H54 (cell line): ENCODE measurements at regions not wholly inside any gene's neighbourhood (a gene's known extent, or its start where the extent isn't known, plus 50 kb on each side); places are given as distances from the start of the nearest gene placed in this dataset.

Experiments used
- DNase-seq: peaks from one replicate; pipeline ENCODE4 v3.0.0; 2011; ENCODE audit warnings: low spot score, mixed read lengths; ENCODE audit not compliant: insufficient read length
- FAIRE-seq: peaks from 3 replicates; lab custom pipeline; 2011; peaks lifted over from hg19 to GRCh38; lab: Jason Lieb, UNC
- POLR2A ChIP-seq: IDR thresholded peaks from 2 replicates; pipeline ENCODE4 v1.6.1; 2011; ENCODE audit warnings: low read depth, mild to moderate bottlenecking, low read length

DNA sequence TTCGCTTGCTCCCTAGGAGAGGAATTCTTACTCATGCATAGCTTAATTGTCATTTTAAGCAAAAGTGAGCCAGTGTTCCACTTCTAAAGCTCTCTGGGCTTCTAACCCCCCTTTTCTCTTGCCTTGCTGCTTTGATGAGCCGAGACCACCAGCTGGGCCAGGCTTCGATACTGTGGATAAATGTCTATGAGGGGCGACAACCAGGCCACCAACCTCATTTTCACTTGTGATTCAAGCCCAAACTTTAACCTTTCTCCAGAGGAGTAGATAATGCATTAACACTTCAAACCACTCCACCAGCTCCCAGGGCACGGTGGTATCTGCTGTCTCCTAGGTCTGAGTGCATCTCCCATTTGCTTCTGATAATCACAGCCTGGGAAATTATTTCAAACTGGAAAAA lies 205.6 kb downstream of the PSAT1 start:
- no peak for DNase-seq
- no peak for FAIRE-seq

DNA sequence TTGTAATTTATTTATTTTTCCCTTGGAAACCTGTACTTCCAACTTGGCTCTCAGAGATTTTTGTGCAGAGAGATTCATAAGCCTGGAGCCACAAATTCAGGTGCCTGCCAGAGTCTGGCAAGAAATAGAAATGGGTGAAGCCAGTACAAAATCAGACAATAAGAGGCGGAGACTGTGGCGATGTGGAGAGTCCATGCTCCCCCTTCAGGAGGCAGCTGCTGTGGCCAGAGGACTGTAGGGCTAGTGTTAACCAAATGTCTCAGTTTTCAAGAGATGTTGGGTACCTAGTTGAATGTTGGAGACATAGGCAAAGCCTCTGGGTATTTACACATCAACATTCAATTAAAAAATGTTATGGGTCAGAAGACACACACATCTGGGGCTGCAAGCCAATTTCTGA lies 208.6 kb downstream of the PSAT1 start:
- TF ChIP-seq POLR2A, result no peak
- DNase-seq (no peak), FAIRE-seq (no peak)

More for the DNA sequence above, 205.6 kb downstream of the PSAT1 start:
- no peak for TF ChIP-seq POLR2A

DNA sequence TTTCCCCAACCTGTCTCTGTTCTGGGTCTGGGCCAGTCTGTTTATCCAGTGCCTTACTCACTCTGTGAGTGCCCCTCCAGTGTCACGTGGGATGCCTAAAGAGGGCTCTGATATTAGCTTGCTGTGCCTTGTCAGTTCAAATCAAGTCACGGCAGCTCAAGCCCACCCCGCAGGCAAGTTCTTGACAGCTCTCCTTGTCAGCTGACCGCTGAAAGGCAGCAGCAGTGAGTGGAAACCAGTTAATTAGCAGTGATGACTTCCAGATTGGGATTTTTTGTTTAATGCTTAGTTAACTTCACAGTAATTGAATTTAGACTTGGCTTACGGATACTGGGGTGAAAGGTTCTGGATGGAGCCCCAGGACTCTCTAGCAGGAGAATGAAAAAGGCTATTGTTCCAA lies 210.1 kb downstream of the PSAT1 start:
- no peak for TF ChIP-seq POLR2A
- FAIRE-seq, result no peak

DNA sequence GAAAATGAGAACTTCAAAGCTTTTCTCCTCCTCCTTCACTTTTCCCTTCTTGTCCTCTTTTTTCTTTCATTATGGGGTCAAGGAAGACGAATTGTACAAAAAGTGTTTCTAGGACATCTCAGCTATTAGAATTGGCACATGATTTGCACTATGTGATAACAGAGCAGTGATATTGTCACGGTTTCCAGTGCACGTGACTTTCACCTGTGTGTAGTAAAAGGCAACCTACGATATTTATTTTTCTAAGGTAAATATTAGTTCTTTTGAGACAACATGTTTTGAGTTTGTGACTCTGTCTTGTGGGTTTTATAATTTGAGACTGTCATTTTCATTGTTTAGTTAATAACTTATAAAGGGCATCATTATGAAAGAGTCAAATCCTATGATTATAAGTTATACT lies 213.1 kb downstream of the PSAT1 start:
- TF ChIP-seq POLR2A, result no peak
- no peak for DNase-seq
- FAIRE-seq, result peak; percentile 48

More for the DNA sequence above, 210.1 kb downstream of the PSAT1 start:
- DNase-seq, result no peak

DNA sequence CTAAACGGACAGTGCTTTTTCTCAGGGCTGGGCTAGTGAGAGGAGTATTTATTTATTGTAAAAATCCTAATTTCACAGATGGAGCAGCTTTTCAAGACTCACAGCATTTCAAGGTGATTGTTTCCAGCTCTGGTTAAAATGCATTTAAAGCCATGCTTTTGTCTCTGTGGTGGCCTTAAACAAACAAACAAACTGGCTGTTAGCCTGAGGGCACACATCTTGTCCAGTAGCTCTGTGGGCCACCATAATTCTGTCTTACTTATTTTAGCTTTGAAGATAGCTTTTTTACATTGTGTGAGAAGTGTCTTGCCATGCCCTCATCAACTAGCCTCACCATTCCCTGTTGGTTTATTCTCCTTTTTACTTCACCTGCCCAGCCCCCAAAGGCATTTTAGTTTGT lies 218.2 kb downstream of the PSAT1 start:
- TF ChIP-seq POLR2A, result no peak
- FAIRE-seq, result no peak
- DNase-seq, result no peak

DNA sequence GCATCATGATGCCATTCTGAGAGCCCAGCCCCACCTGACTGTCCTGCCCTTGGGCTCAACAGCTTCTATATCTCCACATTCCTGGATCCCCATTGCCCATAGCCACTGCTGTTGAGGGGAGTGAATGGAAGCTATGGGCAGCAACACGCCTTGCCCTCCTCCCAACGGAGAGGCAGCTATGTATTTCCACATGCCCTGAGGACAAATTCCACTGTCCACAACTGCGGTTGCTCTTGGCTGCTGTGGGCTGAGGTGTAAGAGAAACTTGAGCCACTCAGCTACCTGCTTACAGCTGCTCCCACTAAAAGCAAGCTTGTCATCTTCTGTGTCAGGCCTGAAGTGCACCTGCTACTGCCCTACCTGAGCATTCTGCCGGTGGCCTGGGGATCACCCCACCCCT lies 222.9 kb downstream of the PSAT1 start:
- no peak for FAIRE-seq
- TF ChIP-seq POLR2A, result no peak
- no peak for DNase-seq

DNA sequence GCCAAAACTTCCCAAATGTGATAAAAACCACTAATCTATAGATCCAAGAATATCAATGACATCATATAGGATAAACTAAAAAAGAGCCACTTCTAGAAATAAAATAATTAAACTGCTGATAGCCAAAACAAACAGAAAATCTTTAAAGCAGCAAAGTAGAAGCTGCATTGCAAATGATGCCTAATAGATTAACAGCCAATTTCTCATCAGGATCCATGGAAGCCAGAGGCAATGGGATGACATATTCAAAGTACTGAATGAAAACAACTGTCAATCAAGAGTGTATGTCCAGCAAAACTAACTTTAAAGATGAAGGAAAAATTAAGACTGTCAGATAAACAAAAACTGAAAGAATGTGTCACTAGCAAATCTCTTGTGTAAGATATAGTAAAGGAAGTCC lies 224.8 kb downstream of the PSAT1 start:
- TF ChIP-seq POLR2A, result no peak
- DNase-seq, result no peak
- no peak for FAIRE-seq

DNA sequence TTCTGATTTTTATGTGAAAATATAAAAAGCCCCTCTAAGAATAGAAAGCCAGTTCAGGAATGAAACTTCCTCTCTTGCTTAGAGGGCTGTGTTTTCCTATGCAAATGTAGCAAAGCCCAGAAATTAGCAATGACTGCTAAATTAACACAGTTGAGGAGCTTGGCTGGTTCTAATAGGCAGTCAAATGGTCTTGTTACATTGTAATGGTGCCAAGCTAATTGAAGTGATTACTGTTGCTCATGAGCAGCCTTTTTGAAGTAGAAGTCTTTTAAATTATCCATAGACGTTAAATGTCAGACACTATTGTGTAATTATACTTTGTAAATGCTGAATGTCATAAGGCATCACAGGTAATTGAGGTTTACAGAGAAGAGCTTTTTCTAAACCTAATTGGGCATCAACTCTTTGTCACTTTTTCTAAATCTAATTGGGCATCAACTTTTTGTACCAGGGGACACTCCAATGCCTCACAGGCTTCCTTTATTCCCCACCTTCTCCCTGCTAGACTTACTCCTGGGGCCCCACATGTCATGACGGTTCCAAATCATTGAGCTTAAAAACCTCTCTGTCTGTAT lies 229.1 kb downstream of the PSAT1 start:
- FAIRE-seq, result no peak
- no peak for TF ChIP-seq POLR2A
- DNase-seq, result no peak

DNA sequence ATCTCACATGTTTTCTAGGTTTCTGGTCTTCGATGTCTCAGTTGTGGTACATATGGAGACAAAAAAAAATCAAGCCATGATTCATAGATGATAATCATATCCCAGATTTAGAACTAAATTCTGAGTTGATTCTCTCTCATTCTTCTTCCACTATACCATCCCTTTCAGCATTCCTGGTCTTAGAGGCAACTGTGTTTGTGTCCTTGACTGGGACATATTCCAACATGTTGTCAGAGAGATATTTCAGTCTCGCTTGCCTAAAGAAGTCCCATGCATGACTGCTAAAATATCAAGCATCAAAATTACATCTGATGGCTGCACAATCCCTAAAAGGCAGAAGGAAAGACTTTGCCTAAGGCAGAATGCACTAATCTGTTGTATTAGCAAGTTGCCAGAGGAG lies 236.6 kb downstream of the PSAT1 start:
- FAIRE-seq, result no peak
- no peak for DNase-seq
- TF ChIP-seq POLR2A, result no peak

DNA sequence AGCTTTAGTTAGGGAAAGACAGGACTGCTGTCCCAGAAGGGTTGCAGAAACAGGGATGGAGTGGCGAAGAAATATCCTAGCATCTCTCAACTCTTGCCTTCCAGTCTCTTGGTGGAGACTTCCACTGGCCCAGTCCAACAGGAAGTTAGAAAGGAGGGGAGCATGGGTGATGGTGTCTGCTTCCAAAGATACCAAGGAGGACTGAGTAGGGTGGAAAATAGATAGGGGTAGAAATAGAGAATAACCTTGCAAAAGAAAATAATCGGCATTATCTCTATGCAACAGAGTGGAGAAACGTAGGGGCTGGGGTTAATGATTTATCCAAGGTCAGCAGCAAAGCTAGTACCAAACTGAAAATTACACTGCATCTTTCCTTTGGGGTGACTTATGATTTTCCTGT lies 242.3 kb downstream of the PSAT1 start:
- no peak for DNase-seq
- no peak for TF ChIP-seq POLR2A
- FAIRE-seq, result no peak

DNA sequence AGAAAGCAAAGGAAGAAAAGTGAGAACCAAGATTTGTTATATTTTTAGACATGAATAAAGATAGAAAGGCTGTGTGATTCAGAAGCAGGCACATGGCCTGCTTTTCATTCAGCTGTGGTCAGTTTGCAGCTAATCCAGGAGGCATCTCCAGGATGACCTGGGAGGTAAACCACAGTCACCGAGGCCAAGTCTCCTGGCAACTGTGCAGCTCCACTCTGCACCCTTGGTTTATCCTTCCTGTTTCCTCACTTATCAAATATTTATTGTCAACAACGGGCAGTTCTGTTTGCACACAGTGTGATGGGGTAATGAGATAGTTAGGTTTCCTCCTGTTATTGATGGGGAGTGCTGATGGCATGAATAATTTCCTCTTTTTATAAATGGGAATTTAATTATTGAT lies 243.0 kb downstream of the PSAT1 start:
- FAIRE-seq (peak; percentile 98), DNase-seq (peak; percentile 88)
- TF ChIP-seq POLR2A, result no peak

DNA sequence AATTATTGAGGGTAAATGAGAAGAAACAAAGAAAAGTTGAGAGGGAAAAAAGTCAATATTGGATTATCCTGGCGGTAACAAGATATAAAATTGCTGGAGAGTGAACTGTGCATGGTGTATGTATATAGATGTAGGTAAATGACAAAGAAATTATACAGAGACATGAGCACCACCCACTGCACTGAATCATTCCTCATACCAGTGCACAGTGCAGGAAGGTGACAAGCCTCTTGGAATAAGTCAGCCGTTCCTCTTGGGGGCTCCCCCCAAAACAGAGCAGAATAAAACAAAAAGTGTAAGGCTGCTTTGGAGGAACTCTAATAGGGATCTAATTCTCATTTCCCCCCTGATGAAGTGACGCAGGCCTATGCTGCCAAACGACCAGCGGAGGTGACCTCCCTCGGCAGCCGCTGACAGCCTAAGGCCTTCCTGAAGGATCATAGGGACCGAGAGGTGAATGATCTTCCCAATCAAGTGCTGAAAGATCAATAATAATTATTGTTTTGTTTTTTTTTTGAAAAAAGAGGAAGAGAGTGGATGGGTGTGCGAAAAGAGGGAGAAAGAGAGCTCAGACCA lies 245.0 kb downstream of the PSAT1 start:
- DNase-seq (no peak), FAIRE-seq (no peak)
- no peak for TF ChIP-seq POLR2A

DNA sequence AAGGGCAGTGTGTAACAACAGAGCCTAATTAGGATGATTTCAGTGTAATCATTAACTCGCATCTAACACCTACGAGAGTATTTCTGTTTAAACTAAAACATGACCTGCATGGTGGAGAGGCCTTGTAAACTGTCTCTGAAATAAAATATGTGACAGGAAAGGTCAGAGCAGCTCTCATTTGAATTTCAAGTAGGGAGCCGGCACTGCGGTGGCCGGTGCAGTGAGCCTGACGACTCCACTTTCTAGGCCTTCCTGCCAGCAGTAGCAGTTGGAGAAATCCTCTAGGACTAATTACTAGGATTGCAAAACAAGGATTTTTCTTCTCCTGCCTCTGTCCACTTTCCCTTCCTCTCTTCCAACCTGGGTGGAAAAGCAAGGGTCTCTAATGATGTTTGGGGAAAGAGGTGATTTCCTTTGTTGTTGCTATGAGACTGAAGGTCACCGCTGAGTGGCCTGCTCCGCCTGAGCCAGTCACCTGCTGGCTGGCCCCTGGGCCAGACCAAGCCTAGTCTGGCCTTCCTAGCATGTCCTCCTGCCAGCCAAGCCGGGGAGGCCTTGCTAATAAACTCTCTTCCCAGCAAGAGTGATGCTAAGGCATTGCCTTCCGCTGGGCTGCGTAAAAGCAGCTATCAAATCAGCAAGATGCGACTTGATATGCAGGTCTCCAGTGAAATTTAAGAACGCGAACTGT lies 245.7 kb downstream of the PSAT1 start:
- TF ChIP-seq POLR2A, result no peak
- no peak for FAIRE-seq
- no peak for DNase-seq

DNA sequence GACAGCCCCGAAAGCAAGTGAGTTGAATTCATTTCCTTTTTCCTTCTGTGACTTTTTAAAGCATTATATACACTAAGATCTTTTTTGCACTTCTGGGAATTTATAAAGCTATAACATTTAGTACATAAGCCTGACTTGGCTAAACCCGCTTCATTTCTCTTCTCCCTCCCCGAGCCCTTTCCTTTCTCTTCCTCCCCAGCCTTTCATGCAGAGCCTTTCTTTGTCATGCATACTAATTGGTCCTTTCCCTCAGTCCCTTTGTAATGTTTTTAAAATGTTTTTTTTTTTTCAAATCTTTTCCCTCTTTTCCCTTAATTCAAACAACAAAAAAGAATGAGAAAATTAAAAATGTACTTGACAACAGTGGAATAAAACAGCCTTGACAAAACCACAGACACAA lies 246.4 kb downstream of the PSAT1 start:
- FAIRE-seq, result no peak
- DNase-seq, result no peak
- TF ChIP-seq POLR2A, result no peak

DNA sequence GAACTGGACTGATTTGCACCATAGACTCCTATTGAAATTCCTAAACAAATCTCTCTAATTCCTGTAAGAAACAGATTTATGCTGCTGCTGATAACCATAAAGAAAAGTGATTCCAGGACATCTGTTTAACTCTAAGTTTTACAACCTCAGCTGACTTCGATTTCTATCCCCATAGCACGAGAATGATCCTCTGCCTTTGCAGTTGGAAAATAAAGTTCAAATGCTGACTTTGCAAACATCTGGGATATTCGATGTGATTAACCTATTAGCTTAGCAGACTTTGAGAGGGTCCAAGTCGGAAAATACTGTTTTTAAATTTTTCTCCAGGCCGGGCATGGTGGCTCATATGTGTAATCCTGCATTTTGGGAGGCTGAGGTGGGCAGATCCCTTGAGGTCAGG lies 247.3 kb downstream of the PSAT1 start:
- FAIRE-seq (no peak), DNase-seq (no peak)
- TF ChIP-seq POLR2A, result no peak

DNA sequence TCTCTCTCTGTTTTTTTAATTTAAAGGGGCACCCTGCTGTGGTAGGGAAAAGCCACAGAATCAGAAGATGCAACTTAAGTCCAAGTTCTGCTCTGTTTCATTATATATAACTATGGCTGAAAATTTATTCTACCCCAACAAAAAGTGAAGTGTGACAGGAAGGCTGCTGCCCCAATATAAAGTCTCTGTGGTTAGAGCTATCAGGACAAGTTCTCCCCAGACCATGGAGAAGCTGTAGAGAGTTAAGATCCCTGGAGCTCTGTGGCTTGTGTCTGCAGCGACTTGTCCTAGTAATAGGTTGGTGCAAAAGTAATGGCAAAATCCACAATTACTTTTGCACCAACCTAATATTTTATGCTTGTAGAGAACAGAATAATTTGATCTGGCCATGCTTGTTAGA lies 250.9 kb downstream of the PSAT1 start:
- FAIRE-seq (no peak), DNase-seq (no peak)
- no peak for TF ChIP-seq POLR2A
